Neural cell (in vitro differentiated cells): ENCODE measurements at regions not wholly inside any gene's neighbourhood (a gene's known extent, or its start where the extent isn't known, plus 50 kb on each side); places are given as distances from the start of the nearest gene placed in this dataset.

Source experiments
- EP300 ChIP-seq: fragments of 450-650 bp; conservative IDR thresholded peaks from 2 replicates; pipeline ENCODE4 v1.6.1; 2014; ENCODE audit warnings: antibody characterized with exemption, mild to moderate bottlenecking, moderate library complexity; ENCODE audit not compliant: poor library complexity, severe bottlenecking
- EZH2 ChIP-seq: fragments of 200-600, 300-800 bp; shearing (Covaris generic), sonication (generic); IDR thresholded peaks from 2 replicates; pipeline ENCODE4 v1.6.1; 2014; ENCODE audit warnings: antibody characterized with exemption, low read length, borderline replicate concordance, mild to moderate bottlenecking; ENCODE audit not compliant: insufficient read depth, poor library complexity, severe bottlenecking
- MXI1 ChIP-seq: fragments of 450-650 bp; conservative IDR thresholded peaks from 2 replicates; pipeline ENCODE4 v1.6.1; 2014; ENCODE audit warnings: antibody characterized with exemption, mild to moderate bottlenecking; ENCODE audit not compliant: poor library complexity, severe bottlenecking
- POLR2AphosphoS5 ChIP-seq: IDR thresholded peaks from 2 replicates; pipeline ENCODE4 v1.6.1; 2012
- TF ChIP-seq, protein P1 (sequence below): fragments of 450-650 bp; IDR thresholded peaks from 2 replicates; pipeline ENCODE4 v1.5.1; 2014; ENCODE audit warnings: antibody characterized with exemption, mild to moderate bottlenecking, moderate library complexity; ENCODE audit not compliant: poor library complexity, severe bottlenecking
- TF ChIP-seq, protein P2 (sequence below): IDR thresholded peaks from 2 replicates; pipeline ENCODE4 v1.6.1; 2012; ENCODE audit warnings: borderline replicate concordance

DNA sequence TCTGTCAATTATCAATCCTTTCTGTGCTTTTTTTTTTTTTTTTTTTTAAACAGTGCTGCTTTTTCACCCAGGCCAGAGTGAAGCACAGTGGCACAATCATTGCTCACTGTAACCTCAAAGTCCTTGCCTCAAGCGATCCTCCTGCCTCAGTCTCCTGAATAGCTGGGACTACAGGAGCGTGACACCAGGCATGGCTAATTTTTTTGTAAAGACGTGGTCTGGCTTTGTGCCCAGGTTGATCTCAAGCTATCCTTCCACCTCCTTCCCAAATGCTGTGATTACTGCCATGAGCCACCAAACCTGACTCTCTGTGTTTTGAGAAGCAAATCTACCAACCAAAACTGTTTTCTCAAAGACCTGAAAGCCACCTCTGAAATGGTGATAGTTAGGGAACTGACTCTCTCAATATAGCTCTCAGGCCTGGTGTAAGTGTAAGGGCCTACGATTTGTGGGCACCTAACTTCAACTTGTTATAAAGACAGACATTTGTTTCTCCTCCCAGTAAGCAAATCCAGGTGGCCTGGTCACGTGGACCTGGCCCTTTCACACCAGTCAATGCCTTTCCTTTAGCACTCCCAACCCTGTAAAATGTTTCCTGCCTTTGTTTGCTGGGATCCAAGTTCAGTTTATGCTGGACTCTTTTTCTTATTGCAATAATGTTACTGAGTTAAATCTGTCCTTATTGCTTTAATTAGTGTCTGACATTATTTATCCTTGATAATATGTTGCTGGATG lies 2015.9 kb downstream of the PCDH7 start:
- TF ChIP-seq EZH2: no peak
- TF ChIP-seq, protein P1, sequence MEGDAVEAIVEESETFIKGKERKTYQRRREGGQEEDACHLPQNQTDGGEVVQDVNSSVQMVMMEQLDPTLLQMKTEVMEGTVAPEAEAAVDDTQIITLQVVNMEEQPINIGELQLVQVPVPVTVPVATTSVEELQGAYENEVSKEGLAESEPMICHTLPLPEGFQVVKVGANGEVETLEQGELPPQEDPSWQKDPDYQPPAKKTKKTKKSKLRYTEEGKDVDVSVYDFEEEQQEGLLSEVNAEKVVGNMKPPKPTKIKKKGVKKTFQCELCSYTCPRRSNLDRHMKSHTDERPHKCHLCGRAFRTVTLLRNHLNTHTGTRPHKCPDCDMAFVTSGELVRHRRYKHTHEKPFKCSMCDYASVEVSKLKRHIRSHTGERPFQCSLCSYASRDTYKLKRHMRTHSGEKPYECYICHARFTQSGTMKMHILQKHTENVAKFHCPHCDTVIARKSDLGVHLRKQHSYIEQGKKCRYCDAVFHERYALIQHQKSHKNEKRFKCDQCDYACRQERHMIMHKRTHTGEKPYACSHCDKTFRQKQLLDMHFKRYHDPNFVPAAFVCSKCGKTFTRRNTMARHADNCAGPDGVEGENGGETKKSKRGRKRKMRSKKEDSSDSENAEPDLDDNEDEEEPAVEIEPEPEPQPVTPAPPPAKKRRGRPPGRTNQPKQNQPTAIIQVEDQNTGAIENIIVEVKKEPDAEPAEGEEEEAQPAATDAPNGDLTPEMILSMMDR: no peak
- no peak for TF ChIP-seq MXI1
- no peak for TF ChIP-seq POLR2AphosphoS5
- TF ChIP-seq, protein P2, sequence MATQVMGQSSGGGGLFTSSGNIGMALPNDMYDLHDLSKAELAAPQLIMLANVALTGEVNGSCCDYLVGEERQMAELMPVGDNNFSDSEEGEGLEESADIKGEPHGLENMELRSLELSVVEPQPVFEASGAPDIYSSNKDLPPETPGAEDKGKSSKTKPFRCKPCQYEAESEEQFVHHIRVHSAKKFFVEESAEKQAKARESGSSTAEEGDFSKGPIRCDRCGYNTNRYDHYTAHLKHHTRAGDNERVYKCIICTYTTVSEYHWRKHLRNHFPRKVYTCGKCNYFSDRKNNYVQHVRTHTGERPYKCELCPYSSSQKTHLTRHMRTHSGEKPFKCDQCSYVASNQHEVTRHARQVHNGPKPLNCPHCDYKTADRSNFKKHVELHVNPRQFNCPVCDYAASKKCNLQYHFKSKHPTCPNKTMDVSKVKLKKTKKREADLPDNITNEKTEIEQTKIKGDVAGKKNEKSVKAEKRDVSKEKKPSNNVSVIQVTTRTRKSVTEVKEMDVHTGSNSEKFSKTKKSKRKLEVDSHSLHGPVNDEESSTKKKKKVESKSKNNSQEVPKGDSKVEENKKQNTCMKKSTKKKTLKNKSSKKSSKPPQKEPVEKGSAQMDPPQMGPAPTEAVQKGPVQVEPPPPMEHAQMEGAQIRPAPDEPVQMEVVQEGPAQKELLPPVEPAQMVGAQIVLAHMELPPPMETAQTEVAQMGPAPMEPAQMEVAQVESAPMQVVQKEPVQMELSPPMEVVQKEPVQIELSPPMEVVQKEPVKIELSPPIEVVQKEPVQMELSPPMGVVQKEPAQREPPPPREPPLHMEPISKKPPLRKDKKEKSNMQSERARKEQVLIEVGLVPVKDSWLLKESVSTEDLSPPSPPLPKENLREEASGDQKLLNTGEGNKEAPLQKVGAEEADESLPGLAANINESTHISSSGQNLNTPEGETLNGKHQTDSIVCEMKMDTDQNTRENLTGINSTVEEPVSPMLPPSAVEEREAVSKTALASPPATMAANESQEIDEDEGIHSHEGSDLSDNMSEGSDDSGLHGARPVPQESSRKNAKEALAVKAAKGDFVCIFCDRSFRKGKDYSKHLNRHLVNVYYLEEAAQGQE: no peak
- no peak for TF ChIP-seq EP300
